Activated T-helper 17 cell treated with anti-CD3 and anti-CD28 coated beads, Interleukin-2, amount 50 U/mL, for 72 hours (primary cell): ENCODE measurements at regions not wholly inside any gene's neighbourhood (a gene's known extent, or its start where the extent isn't known, plus 50 kb on each side); places are given as distances from the start of the nearest gene placed in this dataset.

ENCODE experiments used
- ATAC-seq: fragments of 150-1000 bp; cut with Tn5 transposase; replicated peaks from 2 replicates; pipeline ENCODE4 v1.10.0; 2021; ENCODE audit warnings: mild to moderate bottlenecking, moderate library complexity
- H3K27ac Mint-ChIP-seq: one replicate; pipeline ENCODE4 v1.8.0; 2022; ENCODE audit warnings: mixed read lengths
- H3K27me3 Mint-ChIP-seq: one replicate; pipeline ENCODE4 v1.8.0; 2022; ENCODE audit warnings: mixed read lengths
- H3K36me3 Mint-ChIP-seq: one replicate; pipeline ENCODE4 v1.8.0; 2022; ENCODE audit warnings: low read depth, mild to moderate bottlenecking, mixed read lengths
- H3K4me1 Mint-ChIP-seq: one replicate; pipeline ENCODE4 v1.8.0; 2022; ENCODE audit warnings: mixed read lengths
- H3K4me3 Mint-ChIP-seq: one replicate; pipeline ENCODE4 v1.8.0; 2022; ENCODE audit warnings: mild to moderate bottlenecking, mixed read lengths
- H3K9me3 Mint-ChIP-seq: one replicate; pipeline ENCODE4 v1.8.0; 2022; ENCODE audit warnings: mixed read lengths

- H3K9me3 Mint-ChIP-seq = peaks cover 5% of the 10 kb centered on the region
Observed at GRCh38 chr4:22978656-22979055, 285.9 kb downstream of the GBA3 start.

GRCh38 chr4:22970665-22971064 is 277.9 kb downstream of the GBA3 start:
- Mint-ChIP-seq H3K9me3 (peaks cover 10% of the 10 kb centered on the region), H3K27ac (no peak overlapping the region), H3K4me3 (no peak overlapping the region), H3K36me3 (no peaks in the 10 kb centered on the region), H3K27me3 (no peaks in the 10 kb centered on the region), H3K4me1 (no peaks in the 10 kb centered on the region)
- ATAC-seq = no peak

More at GRCh38 chr4:22978656-22979055, 285.9 kb downstream of the GBA3 start:
- ATAC-seq = no peak
- H3K27ac Mint-ChIP-seq = no peak overlapping the region
- H3K36me3 Mint-ChIP-seq = no peaks in the 10 kb centered on the region
- H3K4me1 Mint-ChIP-seq = no peaks in the 10 kb centered on the region
- no peaks in the 10 kb centered on the region for H3K27me3 Mint-ChIP-seq
- H3K4me3 Mint-ChIP-seq = no peak overlapping the region

GRCh38 chr4:22969287-22969896 is 276.7 kb downstream of the GBA3 start:
- H3K4me1 Mint-ChIP-seq = no peaks in the 10 kb centered on the region
- H3K27ac Mint-ChIP-seq = no peak overlapping the region
- H3K27me3 Mint-ChIP-seq = no peaks in the 10 kb centered on the region
- no peak overlapping the region for H3K4me3 Mint-ChIP-seq
- H3K36me3 Mint-ChIP-seq = no peaks in the 10 kb centered on the region
- ATAC-seq = no peak
- peaks cover 10% of the 10 kb centered on the region for H3K9me3 Mint-ChIP-seq

- H3K9me3 Mint-ChIP-seq = peaks cover 3% of the 10 kb centered on the region
- no peaks in the 10 kb centered on the region for H3K27me3 Mint-ChIP-seq
- no peak overlapping the region for H3K4me3 Mint-ChIP-seq
- H3K4me1 Mint-ChIP-seq = no peaks in the 10 kb centered on the region
- no peak for ATAC-seq
- H3K27ac Mint-ChIP-seq = no peak overlapping the region
- no peaks in the 10 kb centered on the region for H3K36me3 Mint-ChIP-seq
Observed at GRCh38 chr4:22962295-22962694, 269.6 kb downstream of the GBA3 start.

GRCh38 chr4:22959483-22959882 is 266.7 kb downstream of the GBA3 start:
- no peaks in the 10 kb centered on the region for H3K36me3 Mint-ChIP-seq
- no peaks in the 10 kb centered on the region for H3K4me1 Mint-ChIP-seq
- no peak overlapping the region for H3K4me3 Mint-ChIP-seq
- H3K27me3 Mint-ChIP-seq = no peaks in the 10 kb centered on the region
- H3K9me3 Mint-ChIP-seq = peaks cover 3% of the 10 kb centered on the region
- no peak for ATAC-seq
- H3K27ac Mint-ChIP-seq = no peak overlapping the region

- Mint-ChIP-seq H3K27ac (no peak overlapping the region), H3K36me3 (no peaks in the 10 kb centered on the region), H3K4me1 (no peaks in the 10 kb centered on the region), H3K4me3 (no peak overlapping the region), H3K9me3 (no peaks in the 10 kb centered on the region), H3K27me3 (no peaks in the 10 kb centered on the region)
- ATAC-seq = no peak
Observed at GRCh38 chr4:22957774-22958309, 265.1 kb downstream of the GBA3 start.

GRCh38 chr4:22949161-22949855 is 256.6 kb downstream of the GBA3 start:
- Mint-ChIP-seq H3K4me1 (no peaks in the 10 kb centered on the region), H3K27me3 (no peaks in the 10 kb centered on the region), H3K36me3 (no peaks in the 10 kb centered on the region), H3K27ac (no peak overlapping the region), H3K4me3 (no peak overlapping the region), H3K9me3 (peaks cover 3% of the 10 kb centered on the region)
- ATAC-seq = no peak

- ATAC-seq = no peak
- no peaks in the 10 kb centered on the region for H3K36me3 Mint-ChIP-seq
- H3K9me3 Mint-ChIP-seq = peaks cover 6% of the 10 kb centered on the region
- no peak overlapping the region for H3K4me3 Mint-ChIP-seq
- H3K4me1 Mint-ChIP-seq = no peaks in the 10 kb centered on the region
- H3K27me3 Mint-ChIP-seq = no peaks in the 10 kb centered on the region
- H3K27ac Mint-ChIP-seq = no peak overlapping the region
Observed at GRCh38 chr4:22947851-22948250, 255.1 kb downstream of the GBA3 start.

GRCh38 chr4:22942920-22943559 is 250.3 kb downstream of the GBA3 start:
- H3K27ac Mint-ChIP-seq = no peak overlapping the region
- H3K4me3 Mint-ChIP-seq = no peak overlapping the region
- no peak for ATAC-seq
- no peaks in the 10 kb centered on the region for H3K4me1 Mint-ChIP-seq
- H3K36me3 Mint-ChIP-seq = no peaks in the 10 kb centered on the region
- peaks cover 10% of the 10 kb centered on the region for H3K9me3 Mint-ChIP-seq
- no peaks in the 10 kb centered on the region for H3K27me3 Mint-ChIP-seq

GRCh38 chr4:22941688-22942375 is 249.1 kb downstream of the GBA3 start:
- ATAC-seq = no peak
- H3K36me3 Mint-ChIP-seq = no peaks in the 10 kb centered on the region
- H3K27ac Mint-ChIP-seq = no peak overlapping the region
- H3K27me3 Mint-ChIP-seq = no peaks in the 10 kb centered on the region
- H3K4me3 Mint-ChIP-seq = no peak overlapping the region
- H3K4me1 Mint-ChIP-seq = no peaks in the 10 kb centered on the region
- peaks cover 10% of the 10 kb centered on the region for H3K9me3 Mint-ChIP-seq

- Mint-ChIP-seq H3K4me1 (no peaks in the 10 kb centered on the region), H3K36me3 (no peaks in the 10 kb centered on the region), H3K27ac (no peak overlapping the region), H3K9me3 (peaks cover 5% of the 10 kb centered on the region), H3K27me3 (no peaks in the 10 kb centered on the region), H3K4me3 (no peak overlapping the region)
- no peak for ATAC-seq
Observed at GRCh38 chr4:22932326-22932725, 239.6 kb downstream of the GBA3 start.

- no peak for ATAC-seq
- H3K9me3 Mint-ChIP-seq = peaks cover 10% of the 10 kb centered on the region
- no peaks in the 10 kb centered on the region for H3K4me1 Mint-ChIP-seq
- no peak overlapping the region for H3K27ac Mint-ChIP-seq
- no peaks in the 10 kb centered on the region for H3K36me3 Mint-ChIP-seq
- H3K4me3 Mint-ChIP-seq = no peak overlapping the region
- H3K27me3 Mint-ChIP-seq = no peaks in the 10 kb centered on the region
Observed at GRCh38 chr4:22922426-22922825, 229.7 kb downstream of the GBA3 start.

- ATAC-seq = no peak
- H3K9me3 Mint-ChIP-seq = peaks cover 7% of the 10 kb centered on the region
- H3K36me3 Mint-ChIP-seq = no peaks in the 10 kb centered on the region
- no peaks in the 10 kb centered on the region for H3K4me1 Mint-ChIP-seq
- no peak overlapping the region for H3K4me3 Mint-ChIP-seq
- no peak overlapping the region for H3K27ac Mint-ChIP-seq
- no peaks in the 10 kb centered on the region for H3K27me3 Mint-ChIP-seq
Observed at GRCh38 chr4:22921936-22922335, 229.2 kb downstream of the GBA3 start.

- Mint-ChIP-seq H3K27me3 (no peaks in the 10 kb centered on the region), H3K4me1 (no peaks in the 10 kb centered on the region), H3K4me3 (no peak overlapping the region), H3K36me3 (no peaks in the 10 kb centered on the region), H3K27ac (no peak overlapping the region), H3K9me3 (peaks cover 10% of the 10 kb centered on the region)
- no peak for ATAC-seq
Observed at GRCh38 chr4:22911285-22911684, 218.5 kb downstream of the GBA3 start.
